ENCODE measurements at regions not wholly inside any gene's neighbourhood (a gene's known extent, or its start where the extent isn't known, plus 50 kb on each side); places are given as distances from the start of the nearest gene placed in this dataset.

GRCh38 chr1:68950036-68950435, 453.2 kb upstream of the DEPDC1 start:
- DNase-seq: no peak
- intact Hi-C loops (cut with DNase I, micrococcal nuclease): no loop called here
- no peak for TF ChIP-seq CTCF (IDR thresholded peaks at IDR 0.05)
- no peak overlapping the region for H3K4me3 ChIP-seq
- ATAC-seq: no peak
- H3K36me3 ChIP-seq (ENCODE audit: low read depth): no peaks in the 10 kb centered on the region
- H3K9me3 ChIP-seq: no peaks in the 10 kb centered on the region
- H3K4me1 ChIP-seq (ENCODE audit: low read depth): no peaks in the 10 kb centered on the region

GRCh38 chr1:68953311-68953710, 456.4 kb upstream of the DEPDC1 start:
- intact Hi-C loops (cut with DNase I, micrococcal nuclease): no loop called here

GRCh38 chr1:68954841-68955240, 458.0 kb upstream of the DEPDC1 start:
- no peak for ATAC-seq
- intact Hi-C loops (cut with DNase I, micrococcal nuclease): no loop called here

More at GRCh38 chr1:68953311-68953710, 456.4 kb upstream of the DEPDC1 start:
- H3K4me1 ChIP-seq (ENCODE audit: low read depth): no peaks in the 10 kb centered on the region
- DNase-seq (no peak), ATAC-seq (no peak)
- no peak for TF ChIP-seq CTCF (IDR thresholded peaks at IDR 0.05)
- H3K9me3 ChIP-seq: no peaks in the 10 kb centered on the region
- H3K4me3 ChIP-seq: no peak overlapping the region
- H3K36me3 ChIP-seq (ENCODE audit: low read depth): no peaks in the 10 kb centered on the region

GRCh38 chr1:68955424-68955823, 458.5 kb upstream of the DEPDC1 start:
- H3K4me1 ChIP-seq (ENCODE audit: low read depth): no peaks in the 10 kb centered on the region
- intact Hi-C loops (cut with DNase I, micrococcal nuclease): no loop called here
- DNase-seq: no peak
- ATAC-seq: no peak
- H3K4me3 ChIP-seq: no peak overlapping the region
- no peaks in the 10 kb centered on the region for H3K36me3 ChIP-seq (ENCODE audit: low read depth)
- no peak for TF ChIP-seq CTCF (IDR thresholded peaks at IDR 0.05)
- no peaks in the 10 kb centered on the region for H3K9me3 ChIP-seq

More at GRCh38 chr1:68954841-68955240, 458.0 kb upstream of the DEPDC1 start:
- H3K4me3 ChIP-seq: no peak overlapping the region
- no peaks in the 10 kb centered on the region for H3K36me3 ChIP-seq (ENCODE audit: low read depth)
- H3K9me3 ChIP-seq: no peaks in the 10 kb centered on the region
- DNase-seq: no peak
- no peaks in the 10 kb centered on the region for H3K4me1 ChIP-seq (ENCODE audit: low read depth)
- TF ChIP-seq CTCF (IDR thresholded peaks at IDR 0.05): no peak

- Histone ChIP-seq H3K9me3 (no peaks in the 10 kb centered on the region), H3K36me3 (ENCODE audit: low read depth) (no peaks in the 10 kb centered on the region), H3K4me1 (ENCODE audit: low read depth) (no peaks in the 10 kb centered on the region), H3K4me3 (no peak overlapping the region)
- intact Hi-C loops (cut with DNase I, micrococcal nuclease): no loop called here
- ATAC-seq (no peak), DNase-seq (no peak)
- TF ChIP-seq CTCF (IDR thresholded peaks at IDR 0.05): no peak
Observed at GRCh38 chr1:68958958-68959357, 462.1 kb upstream of the DEPDC1 start.

- H3K36me3 ChIP-seq (ENCODE audit: low read depth): no peaks in the 10 kb centered on the region
- ATAC-seq: no peak
- no peak overlapping the region for H3K4me3 ChIP-seq
- no peaks in the 10 kb centered on the region for H3K9me3 ChIP-seq
- H3K4me1 ChIP-seq (ENCODE audit: low read depth): no peaks in the 10 kb centered on the region
- intact Hi-C loops (cut with DNase I, micrococcal nuclease): no loop called here
- no peak for TF ChIP-seq CTCF (IDR thresholded peaks at IDR 0.05)
- DNase-seq: no peak
Observed at GRCh38 chr1:68959461-68960030, 462.7 kb upstream of the DEPDC1 start.

Measured in mucosa of descending colon (tissue), 3 donors.